Adrenal gland (tissue), 5 donors: ENCODE measurements at regions not wholly inside any gene's neighbourhood (a gene's known extent, or its start where the extent isn't known, plus 50 kb on each side); places are given as distances from the start of the nearest gene placed in this dataset.

ENCODE experiments used
- CTCF ChIP-seq, 6 experiments: fragments of 450-650 bp in 4 of 6; fragments of 200-600 bp in 2 of 6; sonication (generic) in 1 of 6; IDR thresholded peaks; 1 replicate in 5 of 6; 2 replicates in 1 of 6; pipeline versions ENCODE4 v1.5.1 to v1.8.0; 2016 to 2021; ENCODE audit warnings: antibody characterized with exemption in 6 of 6, mild to moderate bottlenecking in 2 of 6, moderate library complexity in 1 of 6
- POLR2A ChIP-seq, 2 donors: fragments of 450-650 bp; IDR thresholded peaks; one replicate each; pipeline ENCODE4 v1.6.1; 2017; ENCODE audit warnings: antibody characterized with exemption in 2 of 2, mild to moderate bottlenecking in 2 of 2, moderate library complexity in 1 of 2
- donor health status: DM: no; HTN: no; CAD: no.

GRCh38 chr20:1824834-1825233, 70.4 kb upstream of the SIRPA start:
- TF ChIP-seq CTCF (IDR thresholded peaks at IDR 0.05) (no peak), POLR2A (IDR thresholded peaks at IDR 0.05) (no peak)
